Panc1 (cell line): ENCODE measurements at regions not wholly inside any gene's neighbourhood (a gene's known extent, or its start where the extent isn't known, plus 50 kb on each side); places are given as distances from the start of the nearest gene placed in this dataset.

Source experiments
- ATAC-seq: fragments of 200-7000 bp; cut with Tn5 transposase; 2 replicates; pipeline ENCODE4 v1.9.1; 2020; ENCODE audit warnings: mild to moderate bottlenecking, moderate library complexity
- BruUV-seq: library from RNA; stranded (reverse); fragments of 400-500 nt; replicated peaks from 2 replicates; lab custom pipeline; 2021; lab: Mats Ljungman, UMichigan
- CTCF ChIA-PET: fragments of 300-600 bp; sonication (Branson Sonifier 250); formaldehyde crosslinking; loops from one replicate; lab custom pipeline; 2022; ENCODE audit warnings: antibody characterized with exemption; lab: Charles Lee
- POLR2A ChIA-PET: fragments of 300-600 bp; sonication (Branson Sonifier 250); formaldehyde crosslinking; loops from one replicate; lab custom pipeline; 2022; ENCODE audit warnings: antibody characterized with exemption; lab: Charles Lee
- DNase-seq: peaks from one replicate; pipeline ENCODE4 v3.0.0-alpha.2; 2010; ENCODE audit warnings: low read depth, low spot score
- H3K27ac ChIP-seq: 2 replicates; pipeline ENCODE4 v1.5.1; 2011; ENCODE audit warnings: mild to moderate bottlenecking, low read length, inconsistent platforms
- H3K27me3 ChIP-seq: fragments of 200-500 bp; sonication (Bioruptor generic); 2 replicates; pipeline ENCODE4 v1.6.0; 2014; ENCODE audit warnings: low read length, inconsistent platforms; ENCODE audit not compliant: control insufficient read depth, insufficient read depth
- H3K36me3 ChIP-seq: fragments of 200-500 bp; sonication (Bioruptor generic); 2 replicates; pipeline ENCODE4 v1.5.1; 2014; ENCODE audit warnings: inconsistent platforms, mild to moderate bottlenecking, low read length, moderate library complexity; ENCODE audit not compliant: control insufficient read depth, insufficient read depth
- H3K4me1 ChIP-seq: 2 replicates; pipeline ENCODE4 v1.5.1; 2011; ENCODE audit warnings: inconsistent platforms, mild to moderate bottlenecking, low read length, moderate library complexity; ENCODE audit not compliant: control insufficient read depth, insufficient read depth
- H3K4me3 ChIP-seq, 2 experiments: 2 replicates each; pipeline ENCODE4 v1.5.1; 2011 to 2012; ENCODE audit warnings: low read depth in 2 of 2, low read length in 2 of 2, mild to moderate bottlenecking in 2 of 2, inconsistent platforms in 1 of 2, moderate library complexity in 1 of 2
- H3K9me3 ChIP-seq: fragments of 200-500 bp; sonication (Bioruptor generic); 2 replicates; pipeline ENCODE4 v1.5.1; 2014; ENCODE audit warnings: low read depth, mild to moderate bottlenecking, inconsistent platforms, low read length, moderate library complexity; ENCODE audit not compliant: control insufficient read depth, insufficient read depth
- CTCF ChIP-seq: fragments of 450-650 bp; IDR thresholded peaks from 2 replicates; pipeline ENCODE4 v1.5.1; 2017; ENCODE audit warnings: mild to moderate bottlenecking
- POLR2AphosphoS5 ChIP-seq: IDR thresholded peaks from 2 replicates; pipeline ENCODE4 v1.6.1; 2012; ENCODE audit warnings: mild to moderate bottlenecking, low read depth, low read length, moderate library complexity
- REST ChIP-seq, 2 experiments: IDR thresholded peaks; 2 replicates each; pipeline ENCODE4 v1.6.1; 2011 to 2012; ENCODE audit warnings: low read depth in 2 of 2, control low read depth in 1 of 2, low read length in 1 of 2, mild to moderate bottlenecking in 1 of 2, moderate library complexity in 1 of 2; ENCODE audit not compliant: insufficient read depth in 1 of 2
- SIN3A ChIP-seq: IDR thresholded peaks from 2 replicates; pipeline ENCODE4 v1.6.1; 2012; ENCODE audit warnings: low read depth, mild to moderate bottlenecking, low read length, moderate library complexity, borderline replicate concordance; ENCODE audit not compliant: insufficient read depth
- TCF7L2 ChIP-seq: IDR thresholded peaks from 2 replicates; pipeline ENCODE4 v1.6.1; 2011; ENCODE audit warnings: mild to moderate bottlenecking, low read depth, low read length, inconsistent platforms
- in situ Hi-C: cut with HindIII; loops from 2 replicates; pipeline ENCODE4 v1.10.0; 2016; ENCODE audit warnings: low sequenced_read_pairs, low pct_unique_long_range_greater_than_20kb
- intact Hi-C: fragments of 100-400 bp; cut with micrococcal nuclease; formaldehyde crosslinking; loops from one replicate; pipeline ENCODE4 v1.10.0; 2022; ENCODE audit not compliant: unreplicated experiment

GRCh38 chr2:175236930-175237329 lies 55.4 kb upstream of the ATP5MC3 start:
- Histone ChIP-seq H3K4me1 (no peaks in the 10 kb centered on the region), H3K36me3 (no peaks in the 10 kb centered on the region), H3K9me3 (no peaks in the 10 kb centered on the region), H3K27ac (no peak overlapping the region), H3K27me3 (no peaks in the 10 kb centered on the region; the same call in 1 of the 2 replicates), H3K4me3 (no peak overlapping the region)
- CTCF ChIA-PET, result no interaction called here
- intact Hi-C loops (no loop called here), in situ Hi-C loops (no loop called here)
- ATAC-seq (no peak), DNase-seq (no peak)
- POLR2A ChIA-PET, result no interaction called here
- no peak for TF ChIP-seq POLR2AphosphoS5
- no peak for TF ChIP-seq REST (IDR thresholded peaks at IDR 0.05; ENCODE audit: insufficient read depth in 1 of 2, low read depth in 2 of 2, low read length in 1 of 2)
- TF ChIP-seq CTCF, result no peak
- TF ChIP-seq TCF7L2, result no peak
- TF ChIP-seq SIN3A, result no peak
- no TSS peak for BruUV-seq

GRCh38 chr2:175234650-175235049 lies 53.1 kb upstream of the ATP5MC3 start:
- TF ChIP-seq CTCF, result no peak
- TF ChIP-seq TCF7L2, result no peak
- TF ChIP-seq SIN3A, result no peak
- TF ChIP-seq POLR2AphosphoS5, result no peak
- no peak for TF ChIP-seq REST (IDR thresholded peaks at IDR 0.05; ENCODE audit: insufficient read depth in 1 of 2, low read depth in 2 of 2, low read length in 1 of 2)
- CTCF ChIA-PET, result interaction anchor here (1.1 kb wide), 1 partner anchor 17 kb away, joined by 4 read pairs; no protein-coding TSS in a partner anchor
- H3K27me3 ChIP-seq, result no peaks in the 10 kb centered on the region; the same call in 1 of the 2 replicates
- DNase-seq, result no peak
- no peaks in the 10 kb centered on the region for H3K36me3 ChIP-seq
- no peaks in the 10 kb centered on the region for H3K9me3 ChIP-seq
- BruUV-seq, result no TSS peak
- no peaks in the 10 kb centered on the region for H3K4me1 ChIP-seq
- in situ Hi-C loops, result no loop called here
- ATAC-seq, result no peak
- POLR2A ChIA-PET, result no interaction called here
- intact Hi-C loops, result no loop called here
- H3K27ac ChIP-seq, result no peak overlapping the region
- H3K4me3 ChIP-seq, result no peak overlapping the region
